LNCAP (cell line): ENCODE measurements at regions not wholly inside any gene's neighbourhood (a gene's known extent, or its start where the extent isn't known, plus 50 kb on each side); places are given as distances from the start of the nearest gene placed in this dataset.

Source experiments
- TF ChIP-seq, protein P1 (sequence below): fragments of 450-650 bp; IDR thresholded peaks from 2 replicates; pipeline ENCODE4 v1.5.1; 2017; ENCODE audit warnings: mild to moderate bottlenecking

- TF ChIP-seq, protein P1, sequence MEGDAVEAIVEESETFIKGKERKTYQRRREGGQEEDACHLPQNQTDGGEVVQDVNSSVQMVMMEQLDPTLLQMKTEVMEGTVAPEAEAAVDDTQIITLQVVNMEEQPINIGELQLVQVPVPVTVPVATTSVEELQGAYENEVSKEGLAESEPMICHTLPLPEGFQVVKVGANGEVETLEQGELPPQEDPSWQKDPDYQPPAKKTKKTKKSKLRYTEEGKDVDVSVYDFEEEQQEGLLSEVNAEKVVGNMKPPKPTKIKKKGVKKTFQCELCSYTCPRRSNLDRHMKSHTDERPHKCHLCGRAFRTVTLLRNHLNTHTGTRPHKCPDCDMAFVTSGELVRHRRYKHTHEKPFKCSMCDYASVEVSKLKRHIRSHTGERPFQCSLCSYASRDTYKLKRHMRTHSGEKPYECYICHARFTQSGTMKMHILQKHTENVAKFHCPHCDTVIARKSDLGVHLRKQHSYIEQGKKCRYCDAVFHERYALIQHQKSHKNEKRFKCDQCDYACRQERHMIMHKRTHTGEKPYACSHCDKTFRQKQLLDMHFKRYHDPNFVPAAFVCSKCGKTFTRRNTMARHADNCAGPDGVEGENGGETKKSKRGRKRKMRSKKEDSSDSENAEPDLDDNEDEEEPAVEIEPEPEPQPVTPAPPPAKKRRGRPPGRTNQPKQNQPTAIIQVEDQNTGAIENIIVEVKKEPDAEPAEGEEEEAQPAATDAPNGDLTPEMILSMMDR = no peak
Measured at GRCh38 chr12:24027352-24027751, 77.9 kb upstream of the SOX5 start.

- TF ChIP-seq, protein P1 = peak; percentile 50
Measured at GRCh38 chr12:24025153-24025798, 75.8 kb upstream of the SOX5 start.

GRCh38 chr12:24023081-24023480 is 73.6 kb upstream of the SOX5 start:
- TF ChIP-seq, protein P1 = no peak

- TF ChIP-seq, protein P1 = no peak
Measured at GRCh38 chr12:24021164-24021502, 71.7 kb upstream of the SOX5 start.

GRCh38 chr12:24020397-24021163 is 71.1 kb upstream of the SOX5 start:
- TF ChIP-seq, protein P1 = no peak

DNA sequence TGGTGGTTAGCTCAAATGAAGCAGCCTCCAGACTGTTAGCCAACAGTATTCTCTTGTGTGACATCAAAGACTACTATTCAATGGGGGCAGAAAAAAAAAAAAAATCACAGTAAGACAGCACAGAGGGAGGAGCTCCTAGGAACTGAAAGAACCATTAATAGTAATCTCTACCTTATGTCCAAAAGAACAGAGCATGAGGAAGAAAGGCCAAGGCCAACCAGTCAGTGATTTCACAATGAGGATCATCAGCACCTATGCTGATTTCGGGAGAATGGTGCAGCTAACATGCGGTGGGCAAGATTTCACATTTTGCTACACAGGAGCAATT is 66.3 kb upstream of the SOX5 start:
- TF ChIP-seq, protein P1 = no peak

GRCh38 chr12:24014915-24015832 is 65.7 kb upstream of the SOX5 start:
- TF ChIP-seq, protein P1 = no peak
